ENCODE measurements at regions not wholly inside any gene's neighbourhood (a gene's known extent, or its start where the extent isn't known, plus 50 kb on each side); places are given as distances from the start of the nearest gene placed in this dataset.

DNA sequence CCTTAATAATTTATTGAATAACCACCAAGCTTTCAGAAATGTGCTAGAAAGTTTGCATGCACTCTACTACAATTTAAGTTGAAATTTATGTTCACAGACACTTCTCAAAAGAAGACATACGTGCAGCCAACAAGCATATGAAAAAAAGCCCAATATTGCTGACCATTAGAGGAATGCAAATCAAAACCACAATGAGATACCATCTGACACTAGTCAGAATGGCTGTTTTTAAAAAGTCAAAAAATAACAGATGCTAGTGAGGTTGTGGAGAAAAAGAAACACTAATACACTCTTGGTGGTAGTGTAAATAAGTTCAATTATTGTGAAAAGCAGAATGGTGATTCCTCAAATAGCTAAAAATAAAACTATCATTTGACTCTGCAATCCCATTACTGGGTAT, 308.8 kb upstream of the PCDH9 start (continued):
- TF ChIP-seq, protein P1, sequence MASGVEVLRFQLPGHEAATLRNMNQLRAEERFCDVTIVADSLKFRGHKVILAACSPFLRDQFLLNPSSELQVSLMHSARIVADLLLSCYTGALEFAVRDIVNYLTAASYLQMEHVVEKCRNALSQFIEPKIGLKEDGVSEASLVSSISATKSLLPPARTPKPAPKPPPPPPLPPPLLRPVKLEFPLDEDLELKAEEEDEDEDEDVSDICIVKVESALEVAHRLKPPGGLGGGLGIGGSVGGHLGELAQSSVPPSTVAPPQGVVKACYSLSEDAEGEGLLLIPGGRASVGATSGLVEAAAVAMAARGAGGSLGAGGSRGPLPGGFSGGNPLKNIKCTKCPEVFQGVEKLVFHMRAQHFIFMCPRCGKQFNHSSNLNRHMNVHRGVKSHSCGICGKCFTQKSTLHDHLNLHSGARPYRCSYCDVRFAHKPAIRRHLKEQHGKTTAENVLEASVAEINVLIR (CRISPR knock-in tag; IDR thresholded peaks at IDR 0.05): no peak
- TF ChIP-seq MTA2 (IDR thresholded peaks at IDR 0.05; ENCODE audit: low read depth) (no peak), YBX1 (IDR thresholded peaks at IDR 0.05) (no peak), NFIC (IDR thresholded peaks at IDR 0.05) (no peak), ZEB2 (IDR thresholded peaks at IDR 0.05) (no peak), SP1 (CRISPR knock-in tag; IDR thresholded peaks at IDR 0.05) (no peak), FOS (IDR thresholded peaks at IDR 0.05; ENCODE audit: extremely low read depth, insufficient read length) (no peak)

DNA sequence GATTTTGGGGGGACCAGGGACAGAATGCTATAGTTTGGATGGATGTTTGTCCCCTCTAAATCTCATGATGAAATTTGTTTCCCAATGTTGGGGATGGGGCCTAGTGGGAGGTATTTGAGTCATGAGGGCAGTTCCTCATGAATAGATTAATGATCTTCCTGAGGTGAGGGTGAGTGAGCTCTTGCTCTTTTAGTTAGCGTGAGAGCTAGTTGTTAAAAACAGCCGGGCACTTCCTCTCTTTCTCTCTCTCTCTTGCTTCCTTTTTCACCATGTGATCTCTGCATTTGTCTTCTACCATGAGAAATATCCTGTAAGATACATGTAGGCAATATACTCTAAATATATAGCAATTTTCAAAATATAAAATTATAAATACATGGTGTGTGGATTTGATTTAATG, 290.8 kb upstream of the PCDH9 start:
- no peak overlapping the region for H3K9ac ChIP-seq (ENCODE audit: insufficient read depth in 1 of 2, low read depth in 2 of 2, low read length in 2 of 2)
- no peak overlapping the region for H3K4me3 ChIP-seq
- WGBS (ENCODE audit: insufficient coverage, low coverage, missing lambda C conversion rate): 20% methylated on average over 1 of the region's 2 CpGs
- no peak for FAIRE-seq
- H4K20me1 ChIP-seq (replicated peaks; ENCODE audit: control insufficient read depth, insufficient read depth, low read length): no peaks in the 10 kb centered on the region
- H3K79me2 ChIP-seq (ENCODE audit: control insufficient read depth, insufficient read depth, low read length): no peaks in the 10 kb centered on the region
- H3K4me1 ChIP-seq (replicated peaks in 1 of 2; ENCODE audit: control insufficient read depth in 2 of 2, insufficient read depth in 2 of 2, low read length in 2 of 2): no peaks in the 10 kb centered on the region
- no peak overlapping the region for H3K27ac ChIP-seq (ENCODE audit: extremely low read depth, low read depth, low read length)
- BruUV-seq (replicated peaks): no TSS peak
- CTCF ChIA-PET (ENCODE audit: low intra/inter-chr PET ratio): no interaction called here
- intact Hi-C loops (cut with micrococcal nuclease) (no loop called here), in situ Hi-C loops (cut with MboI) (no loop called here)
- H3K27me3 ChIP-seq (ENCODE audit: control insufficient read depth in 2 of 2, insufficient read depth in 2 of 2, low read length in 2 of 2): no peaks in the 10 kb centered on the region
- no peaks in the 10 kb centered on the region for H3K9me1 ChIP-seq (ENCODE audit: control insufficient read depth, insufficient read depth, low read length)
- H3K36me3 ChIP-seq (ENCODE audit: control insufficient read depth, insufficient read depth, low read length): no peaks in the 10 kb centered on the region
- H3K4me2 ChIP-seq (ENCODE audit: insufficient read depth, low read length): no peak overlapping the region
- ATAC-seq: no peak
- DNase-seq (ENCODE audit: extremely low read depth in 1 of 4, low spot score in 3 of 4): no peak
- H2AFZ ChIP-seq (ENCODE audit: low read depth, low read length): no peak overlapping the region
- no peaks in the 10 kb centered on the region for H3K9me3 ChIP-seq (replicated peaks; ENCODE audit: control insufficient read depth, insufficient read depth, low read depth, low read length)
- POLR2A ChIA-PET: interaction anchor here (0.6 kb wide), 1 partner anchor 319 kb away, joined by 4 read pairs; no protein-coding TSS in a partner anchor
- TF ChIP-seq ZNF3 (CRISPR knock-in tag; IDR thresholded peaks at IDR 0.05): no peak
- TF ChIP-seq JUNB (CRISPR knock-in tag; conservative IDR thresholded peaks at IDR 0.05): no peak
- TF ChIP-seq ZNF121 (CRISPR knock-in tag; conservative IDR thresholded peaks at IDR 0.05): no peak
- TF ChIP-seq DLX4 (CRISPR knock-in tag; IDR thresholded peaks at IDR 0.05): no peak
- TF ChIP-seq, protein P2, sequence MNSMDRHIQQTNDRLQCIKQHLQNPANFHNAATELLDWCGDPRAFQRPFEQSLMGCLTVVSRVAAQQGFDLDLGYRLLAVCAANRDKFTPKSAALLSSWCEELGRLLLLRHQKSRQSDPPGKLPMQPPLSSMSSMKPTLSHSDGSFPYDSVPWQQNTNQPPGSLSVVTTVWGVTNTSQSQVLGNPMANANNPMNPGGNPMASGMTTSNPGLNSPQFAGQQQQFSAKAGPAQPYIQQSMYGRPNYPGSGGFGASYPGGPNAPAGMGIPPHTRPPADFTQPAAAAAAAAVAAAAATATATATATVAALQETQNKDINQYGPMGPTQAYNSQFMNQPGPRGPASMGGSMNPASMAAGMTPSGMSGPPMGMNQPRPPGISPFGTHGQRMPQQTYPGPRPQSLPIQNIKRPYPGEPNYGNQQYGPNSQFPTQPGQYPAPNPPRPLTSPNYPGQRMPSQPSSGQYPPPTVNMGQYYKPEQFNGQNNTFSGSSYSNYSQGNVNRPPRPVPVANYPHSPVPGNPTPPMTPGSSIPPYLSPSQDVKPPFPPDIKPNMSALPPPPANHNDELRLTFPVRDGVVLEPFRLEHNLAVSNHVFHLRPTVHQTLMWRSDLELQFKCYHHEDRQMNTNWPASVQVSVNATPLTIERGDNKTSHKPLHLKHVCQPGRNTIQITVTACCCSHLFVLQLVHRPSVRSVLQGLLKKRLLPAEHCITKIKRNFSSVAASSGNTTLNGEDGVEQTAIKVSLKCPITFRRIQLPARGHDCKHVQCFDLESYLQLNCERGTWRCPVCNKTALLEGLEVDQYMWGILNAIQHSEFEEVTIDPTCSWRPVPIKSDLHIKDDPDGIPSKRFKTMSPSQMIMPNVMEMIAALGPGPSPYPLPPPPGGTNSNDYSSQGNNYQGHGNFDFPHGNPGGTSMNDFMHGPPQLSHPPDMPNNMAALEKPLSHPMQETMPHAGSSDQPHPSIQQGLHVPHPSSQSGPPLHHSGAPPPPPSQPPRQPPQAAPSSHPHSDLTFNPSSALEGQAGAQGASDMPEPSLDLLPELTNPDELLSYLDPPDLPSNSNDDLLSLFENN (IDR thresholded peaks at IDR 0.05; ENCODE audit: low read depth in 2 of 2, low read length in 2 of 2): no peak
- TF ChIP-seq GATAD2B (IDR thresholded peaks at IDR 0.05; ENCODE audit: borderline replicate concordance): no peak
- no peak for TF ChIP-seq POLR3A (IDR thresholded peaks at IDR 0.05; ENCODE audit: borderline replicate concordance, extremely low read depth, insufficient read depth, insufficient read length)
- TF ChIP-seq NCOR1 (IDR thresholded peaks at IDR 0.05): no peak
- no peak for TF ChIP-seq ZKSCAN8 (CRISPR knock-in tag; IDR thresholded peaks at IDR 0.05)

Data from K562 (cell line).